ENCODE measurements at regions not wholly inside any gene's neighbourhood (a gene's known extent, or its start where the extent isn't known, plus 50 kb on each side); places are given as distances from the start of the nearest gene placed in this dataset.

- no peak overlapping the region for H3K4me3 ChIP-seq (ENCODE audit: low read length)
- DNase-seq (ENCODE audit: low read depth): no peak
- no peak for TF ChIP-seq CTCF (conservative IDR thresholded peaks at IDR 0.05; ENCODE audit: low read depth, low read length)
These were observed 399.9 kb upstream of the IGFBP3 start for GRCh38 chr7:46320956-46321355.

DNA sequence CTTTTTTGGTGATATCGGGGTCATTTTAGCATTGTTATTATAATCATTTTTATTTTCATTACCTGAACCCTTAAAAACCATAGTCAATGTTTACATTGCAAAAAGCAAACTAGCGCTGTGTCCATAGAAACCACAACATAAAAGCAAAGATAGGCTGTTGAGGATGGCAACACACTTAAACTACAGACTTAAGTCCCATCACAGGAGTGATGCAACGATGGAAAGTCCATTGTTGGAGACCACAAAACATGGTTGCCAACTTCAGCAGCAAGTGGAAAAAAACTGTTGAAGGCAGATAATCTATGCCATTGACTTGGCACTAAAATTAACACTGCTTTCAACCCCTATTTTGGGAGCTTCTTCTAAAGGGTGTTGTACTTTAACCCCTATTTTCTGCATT lies 398.8 kb upstream of the IGFBP3 start:
- TF ChIP-seq CTCF (conservative IDR thresholded peaks at IDR 0.05; ENCODE audit: low read depth, low read length): no peak
- no peak for DNase-seq (ENCODE audit: low read depth)
- H3K4me3 ChIP-seq (ENCODE audit: low read length): no peak overlapping the region

- TF ChIP-seq CTCF (conservative IDR thresholded peaks at IDR 0.05; ENCODE audit: low read depth, low read length): no peak
- H3K4me3 ChIP-seq (ENCODE audit: low read length): no peak overlapping the region
- no peak for DNase-seq (ENCODE audit: low read depth)
These were observed 397.2 kb upstream of the IGFBP3 start for GRCh38 chr7:46318276-46318675.

- DNase-seq (ENCODE audit: low read depth): no peak
These were observed 396.2 kb upstream of the IGFBP3 start for GRCh38 chr7:46317256-46317655.

DNA sequence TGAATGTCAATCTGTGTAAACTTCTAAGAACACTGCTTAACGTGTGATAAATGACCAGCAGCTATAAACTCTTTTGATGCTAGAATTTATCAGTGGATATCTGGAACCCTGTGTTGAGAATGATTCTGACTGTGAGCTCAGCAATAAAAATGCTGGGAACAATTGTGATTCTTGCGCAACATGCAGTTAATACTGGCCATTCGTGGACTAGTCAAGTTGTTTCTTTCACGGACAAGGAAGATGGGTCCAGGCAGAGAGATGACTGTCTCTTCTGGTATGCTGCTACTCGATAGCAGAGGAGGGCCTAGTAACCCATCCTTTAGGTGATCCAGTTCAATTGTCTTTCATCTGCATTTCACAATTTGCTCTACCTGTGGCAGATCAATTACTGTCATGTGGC lies 394.8 kb upstream of the IGFBP3 start:
- no peak overlapping the region for H3K4me3 ChIP-seq (ENCODE audit: low read length)
- DNase-seq (ENCODE audit: low read depth): no peak
- no peak for TF ChIP-seq CTCF (conservative IDR thresholded peaks at IDR 0.05; ENCODE audit: low read depth, low read length)

More at GRCh38 chr7:46317256-46317655, 396.2 kb upstream of the IGFBP3 start:
- no peak for TF ChIP-seq CTCF (conservative IDR thresholded peaks at IDR 0.05; ENCODE audit: low read depth, low read length)
- H3K4me3 ChIP-seq (ENCODE audit: low read length): no peak overlapping the region

GRCh38 chr7:46301677-46302076 lies 380.6 kb upstream of the IGFBP3 start:
- H3K4me3 ChIP-seq (ENCODE audit: low read length): no peak overlapping the region
- DNase-seq (ENCODE audit: low read depth): no peak
- no peak for TF ChIP-seq CTCF (conservative IDR thresholded peaks at IDR 0.05; ENCODE audit: low read depth, low read length)

DNA sequence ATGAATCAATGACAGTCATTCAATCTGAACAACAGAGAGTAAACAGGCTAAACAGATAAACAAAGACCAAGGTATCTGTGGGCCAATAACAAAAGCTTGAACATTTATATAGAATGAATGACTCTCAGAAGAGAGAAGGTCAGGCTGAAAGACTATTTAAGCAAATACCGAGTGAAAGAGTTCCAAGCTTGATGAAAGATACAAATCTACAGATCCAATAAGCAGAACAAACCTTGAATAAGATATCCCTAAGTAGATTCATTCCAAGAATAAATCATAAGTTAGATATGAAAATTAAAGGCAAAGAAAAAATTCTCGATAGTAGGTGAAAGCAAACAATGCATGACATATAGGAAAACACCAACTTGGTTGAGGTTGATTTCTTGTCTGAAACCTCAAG lies 376.4 kb upstream of the IGFBP3 start:
- DNase-seq (ENCODE audit: low read depth): no peak
- TF ChIP-seq CTCF (conservative IDR thresholded peaks at IDR 0.05; ENCODE audit: low read depth, low read length): no peak

More for the DNA sequence above, 376.4 kb upstream of the IGFBP3 start:
- no peak overlapping the region for H3K4me3 ChIP-seq (ENCODE audit: low read length)

Measured in retinal pigment epithelial cell (primary cell).